ENCODE measurements at regions not wholly inside any gene's neighbourhood (a gene's known extent, or its start where the extent isn't known, plus 50 kb on each side); places are given as distances from the start of the nearest gene placed in this dataset.

DNA sequence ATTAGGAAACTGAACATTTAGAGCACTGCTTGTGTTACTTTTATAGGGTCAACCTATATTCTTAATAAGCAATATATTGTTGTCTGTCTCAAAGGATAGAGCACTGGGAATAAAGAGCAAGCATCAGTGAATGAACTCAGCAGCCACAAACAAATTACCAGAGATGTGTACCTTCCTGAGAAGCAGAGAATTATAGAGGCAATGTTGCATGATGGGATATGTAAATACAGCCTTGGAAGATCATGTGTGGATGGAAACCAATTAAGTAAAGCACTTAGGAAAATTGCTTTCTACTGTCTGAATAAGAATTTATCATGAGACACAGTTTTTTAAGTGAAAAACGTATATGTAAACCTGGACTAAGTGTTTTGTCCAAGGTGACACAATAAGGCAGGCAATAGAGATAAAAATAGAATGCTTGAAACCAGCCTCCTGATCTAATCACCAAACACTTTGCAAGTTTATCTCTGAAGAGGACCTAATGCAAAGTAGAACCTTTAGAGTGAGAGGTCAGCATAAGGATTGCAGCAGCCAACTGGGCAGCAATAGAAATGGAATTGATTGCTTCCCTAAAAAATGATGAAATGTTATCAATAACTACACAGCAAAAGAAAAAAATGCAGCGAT, 848.0 kb downstream of the TUSC7 start (continued):
- TF ChIP-seq ATF1 (CRISPR knock-in tag; IDR thresholded peaks at IDR 0.05): no peak
- TF ChIP-seq ATF1 (tag; IDR thresholded peaks at IDR 0.05): no peak
- TF ChIP-seq, protein P1, sequence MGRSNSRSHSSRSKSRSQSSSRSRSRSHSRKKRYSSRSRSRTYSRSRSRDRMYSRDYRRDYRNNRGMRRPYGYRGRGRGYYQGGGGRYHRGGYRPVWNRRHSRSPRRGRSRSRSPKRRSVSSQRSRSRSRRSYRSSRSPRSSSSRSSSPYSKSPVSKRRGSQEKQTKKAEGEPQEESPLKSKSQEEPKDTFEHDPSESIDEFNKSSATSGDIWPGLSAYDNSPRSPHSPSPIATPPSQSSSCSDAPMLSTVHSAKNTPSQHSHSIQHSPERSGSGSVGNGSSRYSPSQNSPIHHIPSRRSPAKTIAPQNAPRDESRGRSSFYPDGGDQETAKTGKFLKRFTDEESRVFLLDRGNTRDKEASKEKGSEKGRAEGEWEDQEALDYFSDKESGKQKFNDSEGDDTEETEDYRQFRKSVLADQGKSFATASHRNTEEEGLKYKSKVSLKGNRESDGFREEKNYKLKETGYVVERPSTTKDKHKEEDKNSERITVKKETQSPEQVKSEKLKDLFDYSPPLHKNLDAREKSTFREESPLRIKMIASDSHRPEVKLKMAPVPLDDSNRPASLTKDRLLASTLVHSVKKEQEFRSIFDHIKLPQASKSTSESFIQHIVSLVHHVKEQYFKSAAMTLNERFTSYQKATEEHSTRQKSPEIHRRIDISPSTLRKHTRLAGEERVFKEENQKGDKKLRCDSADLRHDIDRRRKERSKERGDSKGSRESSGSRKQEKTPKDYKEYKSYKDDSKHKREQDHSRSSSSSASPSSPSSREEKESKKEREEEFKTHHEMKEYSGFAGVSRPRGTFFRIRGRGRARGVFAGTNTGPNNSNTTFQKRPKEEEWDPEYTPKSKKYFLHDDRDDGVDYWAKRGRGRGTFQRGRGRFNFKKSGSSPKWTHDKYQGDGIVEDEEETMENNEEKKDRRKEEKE (IDR thresholded peaks at IDR 0.05; ENCODE audit: borderline replicate concordance in 1 of 2, control insufficient read depth in 1 of 2, low read depth in 2 of 2, low read length in 1 of 2): no peak

DNA sequence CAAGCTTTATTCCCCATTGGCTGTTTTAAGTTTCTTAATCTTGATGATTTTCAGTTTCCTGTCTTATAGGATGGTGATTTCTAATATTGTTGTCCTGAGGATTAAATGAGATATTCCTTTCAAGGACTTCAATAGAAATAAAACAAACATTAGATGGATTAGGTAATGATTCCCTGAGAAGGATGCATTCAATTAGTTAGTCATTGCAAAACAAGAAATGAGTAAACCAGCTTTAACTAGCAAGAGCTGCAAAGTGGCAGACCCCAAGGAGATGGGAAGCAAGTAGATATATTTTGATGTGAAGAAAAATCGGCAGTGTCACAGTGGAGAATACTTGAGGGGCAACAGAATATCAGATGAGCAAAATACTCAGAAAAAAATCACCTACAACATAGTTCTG, 849.1 kb downstream of the TUSC7 start:
- H3K36me3 ChIP-seq (ENCODE audit: control insufficient read depth, insufficient read depth, low read length): no peaks in the 10 kb centered on the region
- BruUV-seq (replicated peaks): no TSS peak
- H3K9me1 ChIP-seq (ENCODE audit: control insufficient read depth, insufficient read depth, low read length): no peaks in the 10 kb centered on the region
- no peaks in the 10 kb centered on the region for H4K20me1 ChIP-seq (replicated peaks; ENCODE audit: control insufficient read depth, insufficient read depth, low read length)
- H2AFZ ChIP-seq (ENCODE audit: low read depth, low read length): no peak overlapping the region
- no peak overlapping the region for H3K9ac ChIP-seq (ENCODE audit: insufficient read depth in 1 of 2, low read depth in 2 of 2, low read length in 2 of 2)
- no peak for ATAC-seq
- in situ Hi-C loops (cut with MboI) (no loop called here), intact Hi-C loops (cut with micrococcal nuclease) (no loop called here)
- no peak overlapping the region for H3K27ac ChIP-seq (ENCODE audit: extremely low read depth, low read depth, low read length)
- no peak overlapping the region for H3K4me3 ChIP-seq
- H3K9me3 ChIP-seq (replicated peaks; ENCODE audit: control insufficient read depth, insufficient read depth, low read depth, low read length): no peaks in the 10 kb centered on the region
- 0% methylated on average over 1 of the region's 1 CpG for WGBS (ENCODE audit: insufficient coverage, low coverage, missing lambda C conversion rate)
- FAIRE-seq: no peak
- POLR2A ChIA-PET: no interaction called here
- H3K4me1 ChIP-seq (replicated peaks in 1 of 2; ENCODE audit: control insufficient read depth in 2 of 2, insufficient read depth in 2 of 2, low read length in 2 of 2): no peaks in the 10 kb centered on the region
- no peaks in the 10 kb centered on the region for H3K27me3 ChIP-seq (ENCODE audit: control insufficient read depth in 2 of 2, insufficient read depth in 2 of 2, low read length in 2 of 2)
- H3K79me2 ChIP-seq (ENCODE audit: control insufficient read depth, insufficient read depth, low read length): no peaks in the 10 kb centered on the region
- CTCF ChIA-PET (ENCODE audit: low intra/inter-chr PET ratio): no interaction called here
- H3K4me2 ChIP-seq (ENCODE audit: insufficient read depth, low read length): no peak overlapping the region
- DNase-seq (ENCODE audit: extremely low read depth in 1 of 4, low spot score in 3 of 4): no peak
- TF ChIP-seq PRMT5 (CRISPR knock-in tag; IDR thresholded peaks at IDR 0.05) (no peak), ZNF23 (CRISPR knock-in tag; IDR thresholded peaks at IDR 0.05) (no peak), NFIC (IDR thresholded peaks at IDR 0.05) (no peak), SNRNP70 (optimal IDR thresholded peaks at IDR 0.05; ENCODE audit: low read depth, low read length) (no peak), SREBF2 (CRISPR knock-in tag; IDR thresholded peaks at IDR 0.05) (no peak), BMI1 (IDR thresholded peaks at IDR 0.05; ENCODE audit: low read length) (no peak), PPARD (CRISPR knock-in tag; IDR thresholded peaks at IDR 0.05) (no peak), KAT8 (IDR thresholded peaks at IDR 0.05; ENCODE audit: low read depth) (no peak), ZNF79 (CRISPR knock-in tag; IDR thresholded peaks at IDR 0.05; ENCODE audit: low read depth) (no peak), TSC22D4 (tag; IDR thresholded peaks at IDR 0.05) (no peak), ADNP (tag; IDR thresholded peaks at IDR 0.05) (no peak), DNMT1 (IDR thresholded peaks at IDR 0.05) (no peak), ZNF143 (CRISPR knock-in tag; IDR thresholded peaks at IDR 0.05) (no peak), COPS2 (conservative IDR thresholded peaks at IDR 0.05) (no peak)
- TF ChIP-seq, protein P2, sequence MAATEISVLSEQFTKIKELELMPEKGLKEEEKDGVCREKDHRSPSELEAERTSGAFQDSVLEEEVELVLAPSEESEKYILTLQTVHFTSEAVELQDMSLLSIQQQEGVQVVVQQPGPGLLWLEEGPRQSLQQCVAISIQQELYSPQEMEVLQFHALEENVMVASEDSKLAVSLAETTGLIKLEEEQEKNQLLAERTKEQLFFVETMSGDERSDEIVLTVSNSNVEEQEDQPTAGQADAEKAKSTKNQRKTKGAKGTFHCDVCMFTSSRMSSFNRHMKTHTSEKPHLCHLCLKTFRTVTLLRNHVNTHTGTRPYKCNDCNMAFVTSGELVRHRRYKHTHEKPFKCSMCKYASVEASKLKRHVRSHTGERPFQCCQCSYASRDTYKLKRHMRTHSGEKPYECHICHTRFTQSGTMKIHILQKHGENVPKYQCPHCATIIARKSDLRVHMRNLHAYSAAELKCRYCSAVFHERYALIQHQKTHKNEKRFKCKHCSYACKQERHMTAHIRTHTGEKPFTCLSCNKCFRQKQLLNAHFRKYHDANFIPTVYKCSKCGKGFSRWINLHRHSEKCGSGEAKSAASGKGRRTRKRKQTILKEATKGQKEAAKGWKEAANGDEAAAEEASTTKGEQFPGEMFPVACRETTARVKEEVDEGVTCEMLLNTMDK (IDR thresholded peaks at IDR 0.05; ENCODE audit: borderline replicate concordance, insufficient read depth, low read depth, low read length, poor library complexity, severe bottlenecking): no peak
- TF ChIP-seq, protein P3, sequence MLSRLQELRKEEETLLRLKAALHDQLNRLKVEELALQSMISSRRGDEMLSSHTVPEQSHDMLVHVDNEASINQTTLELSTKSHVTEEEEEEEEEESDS (CRISPR knock-in tag; IDR thresholded peaks at IDR 0.05): no peak

All from K562 (cell line).